ENCODE measurements at regions not wholly inside any gene's neighbourhood (a gene's known extent, or its start where the extent isn't known, plus 50 kb on each side); places are given as distances from the start of the nearest gene placed in this dataset.

DNA sequence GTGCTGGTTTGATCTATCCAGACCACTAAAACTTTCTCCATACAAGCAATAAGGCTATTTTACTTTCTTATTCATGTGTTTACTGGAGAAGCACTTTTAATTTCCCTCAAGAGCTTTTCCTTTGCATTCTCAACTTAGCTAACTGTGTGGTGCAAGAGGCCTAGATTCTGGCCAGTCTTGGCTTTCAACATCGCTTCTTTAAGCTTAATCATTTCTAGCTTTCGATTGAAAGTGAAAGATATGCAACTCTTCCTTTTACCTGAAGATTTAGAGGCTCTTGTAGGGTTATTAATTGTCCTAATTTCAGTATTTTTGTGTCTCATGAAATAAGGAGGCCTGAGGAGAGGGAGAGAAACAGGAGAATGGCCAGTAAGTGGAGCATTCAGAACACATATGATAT lies 234.8 kb upstream of the GADL1 start (continued):
- TF ChIP-seq, protein P1, sequence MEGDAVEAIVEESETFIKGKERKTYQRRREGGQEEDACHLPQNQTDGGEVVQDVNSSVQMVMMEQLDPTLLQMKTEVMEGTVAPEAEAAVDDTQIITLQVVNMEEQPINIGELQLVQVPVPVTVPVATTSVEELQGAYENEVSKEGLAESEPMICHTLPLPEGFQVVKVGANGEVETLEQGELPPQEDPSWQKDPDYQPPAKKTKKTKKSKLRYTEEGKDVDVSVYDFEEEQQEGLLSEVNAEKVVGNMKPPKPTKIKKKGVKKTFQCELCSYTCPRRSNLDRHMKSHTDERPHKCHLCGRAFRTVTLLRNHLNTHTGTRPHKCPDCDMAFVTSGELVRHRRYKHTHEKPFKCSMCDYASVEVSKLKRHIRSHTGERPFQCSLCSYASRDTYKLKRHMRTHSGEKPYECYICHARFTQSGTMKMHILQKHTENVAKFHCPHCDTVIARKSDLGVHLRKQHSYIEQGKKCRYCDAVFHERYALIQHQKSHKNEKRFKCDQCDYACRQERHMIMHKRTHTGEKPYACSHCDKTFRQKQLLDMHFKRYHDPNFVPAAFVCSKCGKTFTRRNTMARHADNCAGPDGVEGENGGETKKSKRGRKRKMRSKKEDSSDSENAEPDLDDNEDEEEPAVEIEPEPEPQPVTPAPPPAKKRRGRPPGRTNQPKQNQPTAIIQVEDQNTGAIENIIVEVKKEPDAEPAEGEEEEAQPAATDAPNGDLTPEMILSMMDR (IDR thresholded peaks at IDR 0.05 in 2 of 3, conservative IDR thresholded peaks at IDR 0.05 in 1 of 3; ENCODE audit: borderline replicate concordance in 1 of 3, insufficient read depth in 1 of 3, low read depth in 2 of 3, low read length in 2 of 3) = no peak
- no peak for TF ChIP-seq TCF7L2 (IDR thresholded peaks at IDR 0.05; ENCODE audit: borderline replicate concordance, extremely low read depth, insufficient read depth, insufficient read length)

DNA sequence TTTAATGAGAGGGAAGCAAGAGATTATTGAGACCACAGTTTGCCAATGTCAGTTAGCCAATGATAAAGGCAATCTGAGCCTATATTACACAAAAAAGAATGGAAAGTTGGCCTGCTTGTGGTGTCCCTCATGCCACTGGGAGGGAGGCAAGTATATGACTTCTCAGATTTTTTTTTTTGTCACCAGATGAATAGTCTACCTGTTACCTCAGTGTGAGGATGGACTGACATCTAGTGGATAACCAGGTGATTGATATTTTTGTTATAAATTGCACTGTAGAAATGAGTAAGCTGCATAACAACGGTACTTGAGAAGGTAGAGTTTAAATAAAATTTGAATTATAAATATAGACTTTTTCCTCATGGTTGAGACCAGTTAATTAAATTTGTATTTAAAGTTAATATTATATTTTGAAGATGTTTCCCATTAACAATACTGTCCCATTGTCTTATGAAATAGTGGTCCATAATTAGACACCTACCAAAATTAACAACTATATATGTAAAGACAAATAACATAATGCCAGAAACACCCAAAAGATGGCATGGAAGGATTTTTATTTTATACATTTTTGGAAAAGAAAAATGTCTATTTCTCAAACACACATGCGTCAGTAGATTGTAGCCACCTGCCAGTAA lies 237.8 kb upstream of the GADL1 start:
- ChIA-PET POLR2A (no interaction called here), RAD21 (ENCODE audit: low non-redundant PET in 1 of 2, low total read pairs in 2 of 2, uncharacterized antibody in 2 of 2, unreplicated experiment in 2 of 2) (interaction anchor here (0.6 to 0.8 kb wide), 4 partner anchors 277 to 363 kb away, joined by 3 to 5 read pairs (median 4); no protein-coding TSS in a partner anchor), CTCF (interaction anchor here (0.6 to 2.1 kb wide), 9 partner anchors 162 to 1089 kb away, joined by 3 to 23 read pairs (median 3); no protein-coding TSS in a partner anchor)
- DNase-seq (ENCODE audit: low read depth, low spot score) (peak; percentile 54), ATAC-seq (peak; percentile 76)
- H3K4me1 ChIP-seq (ENCODE audit: control insufficient read depth in 1 of 2, insufficient read depth in 2 of 2, low read length in 2 of 2) = no peaks in the 10 kb centered on the region
- no TSS peak for BruUV-seq (replicated peaks)
- H3K27ac ChIP-seq (ENCODE audit: low read depth, low read length) = no peak overlapping the region
- no peak overlapping the region for H2AFZ ChIP-seq (ENCODE audit: low read depth, low read length, poor library complexity, severe bottlenecking)
- H3K9ac ChIP-seq (ENCODE audit: low read length) = no peak overlapping the region
- H3K9me2 ChIP-seq (ENCODE audit: insufficient read depth) = no peaks in the 10 kb centered on the region
- H3K36me3 ChIP-seq (ENCODE audit: control insufficient read depth in 1 of 2, insufficient read depth in 2 of 2, low read length in 2 of 2) = no peaks in the 10 kb centered on the region
- intact Hi-C loops (cut with micrococcal nuclease) = loop anchor here (1.0 to 5.0 kb wide), 5 partner anchors 160 to 1120 kb away; no protein-coding TSS in a partner anchor
- H3K9me3 ChIP-seq (ENCODE audit: control insufficient read depth in 1 of 2, insufficient read depth in 1 of 2, low read depth in 1 of 2, low read length in 2 of 2) = no peaks in the 10 kb centered on the region
- H3K79me2 ChIP-seq (ENCODE audit: insufficient read depth, low read length) = no peaks in the 10 kb centered on the region
- no peaks in the 10 kb centered on the region for H4K20me1 ChIP-seq (ENCODE audit: insufficient read depth)
- H3K4me3 ChIP-seq (replicated peaks in 1 of 2; ENCODE audit: low read depth in 1 of 2, low read length in 2 of 2) = no peak overlapping the region
- H3K27me3 ChIP-seq (ENCODE audit: insufficient read depth, low read length) = no peaks in the 10 kb centered on the region
- H3K4me2 ChIP-seq (ENCODE audit: low read length) = no peak overlapping the region
- no peak for TF ChIP-seq EZH2 (IDR thresholded peaks at IDR 0.05)
- peak; percentile 63; the same call in 1 of the 2 replicates for TF ChIP-seq CBX3 (IDR thresholded peaks at IDR 0.05; ENCODE audit: low read depth)
- TF ChIP-seq SRF (IDR thresholded peaks at IDR 0.05; ENCODE audit: low read depth) = no peak
- TF ChIP-seq ZFX (IDR thresholded peaks at IDR 0.05) = no peak
- TF ChIP-seq JUND (IDR thresholded peaks at IDR 0.05) = no peak
- no peak for TF ChIP-seq ZNF274 (IDR thresholded peaks at IDR 0.05; ENCODE audit: low read depth, low read length)
- TF ChIP-seq YY1 (IDR thresholded peaks at IDR 0.05; ENCODE audit: extremely low read depth, insufficient replicate concordance, low read depth, low read length) = no peak
- TF ChIP-seq FOSL1 (IDR thresholded peaks at IDR 0.05; ENCODE audit: low read depth) = no peak
- TF ChIP-seq, protein P1 (IDR thresholded peaks at IDR 0.05 in 2 of 3, conservative IDR thresholded peaks at IDR 0.05 in 1 of 3; ENCODE audit: borderline replicate concordance in 1 of 3, insufficient read depth in 1 of 3, low read depth in 2 of 3, low read length in 2 of 3) = peak; percentile 46 to 82 (median 62); a peak in 5 of 6 replicates
- TF ChIP-seq EZH2phosphoT487 (IDR thresholded peaks at IDR 0.05; ENCODE audit: borderline replicate concordance) = no peak
- TF ChIP-seq ELF1 (IDR thresholded peaks at IDR 0.05; ENCODE audit: borderline replicate concordance, low read depth) = no peak
- TF ChIP-seq RAD21 (IDR thresholded peaks at IDR 0.05; ENCODE audit: low read depth) = peak; percentile 94
- TF ChIP-seq POLR2AphosphoS5 (IDR thresholded peaks at IDR 0.05; ENCODE audit: low read depth, low read length) = no peak
- no peak for TF ChIP-seq EGR1 (IDR thresholded peaks at IDR 0.05; ENCODE audit: low read depth)
- TF ChIP-seq, protein P2, sequence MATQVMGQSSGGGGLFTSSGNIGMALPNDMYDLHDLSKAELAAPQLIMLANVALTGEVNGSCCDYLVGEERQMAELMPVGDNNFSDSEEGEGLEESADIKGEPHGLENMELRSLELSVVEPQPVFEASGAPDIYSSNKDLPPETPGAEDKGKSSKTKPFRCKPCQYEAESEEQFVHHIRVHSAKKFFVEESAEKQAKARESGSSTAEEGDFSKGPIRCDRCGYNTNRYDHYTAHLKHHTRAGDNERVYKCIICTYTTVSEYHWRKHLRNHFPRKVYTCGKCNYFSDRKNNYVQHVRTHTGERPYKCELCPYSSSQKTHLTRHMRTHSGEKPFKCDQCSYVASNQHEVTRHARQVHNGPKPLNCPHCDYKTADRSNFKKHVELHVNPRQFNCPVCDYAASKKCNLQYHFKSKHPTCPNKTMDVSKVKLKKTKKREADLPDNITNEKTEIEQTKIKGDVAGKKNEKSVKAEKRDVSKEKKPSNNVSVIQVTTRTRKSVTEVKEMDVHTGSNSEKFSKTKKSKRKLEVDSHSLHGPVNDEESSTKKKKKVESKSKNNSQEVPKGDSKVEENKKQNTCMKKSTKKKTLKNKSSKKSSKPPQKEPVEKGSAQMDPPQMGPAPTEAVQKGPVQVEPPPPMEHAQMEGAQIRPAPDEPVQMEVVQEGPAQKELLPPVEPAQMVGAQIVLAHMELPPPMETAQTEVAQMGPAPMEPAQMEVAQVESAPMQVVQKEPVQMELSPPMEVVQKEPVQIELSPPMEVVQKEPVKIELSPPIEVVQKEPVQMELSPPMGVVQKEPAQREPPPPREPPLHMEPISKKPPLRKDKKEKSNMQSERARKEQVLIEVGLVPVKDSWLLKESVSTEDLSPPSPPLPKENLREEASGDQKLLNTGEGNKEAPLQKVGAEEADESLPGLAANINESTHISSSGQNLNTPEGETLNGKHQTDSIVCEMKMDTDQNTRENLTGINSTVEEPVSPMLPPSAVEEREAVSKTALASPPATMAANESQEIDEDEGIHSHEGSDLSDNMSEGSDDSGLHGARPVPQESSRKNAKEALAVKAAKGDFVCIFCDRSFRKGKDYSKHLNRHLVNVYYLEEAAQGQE (IDR thresholded peaks at IDR 0.05; ENCODE audit: low read depth) = no peak
- TF ChIP-seq POLR2A (IDR thresholded peaks at IDR 0.05; ENCODE audit: borderline replicate concordance, extremely low read depth, insufficient read depth, insufficient read length) = no peak

Measured in HCT116 (cell line).